ENCODE measurements at regions not wholly inside any gene's neighbourhood (a gene's known extent, or its start where the extent isn't known, plus 50 kb on each side); places are given as distances from the start of the nearest gene placed in this dataset.

DNA sequence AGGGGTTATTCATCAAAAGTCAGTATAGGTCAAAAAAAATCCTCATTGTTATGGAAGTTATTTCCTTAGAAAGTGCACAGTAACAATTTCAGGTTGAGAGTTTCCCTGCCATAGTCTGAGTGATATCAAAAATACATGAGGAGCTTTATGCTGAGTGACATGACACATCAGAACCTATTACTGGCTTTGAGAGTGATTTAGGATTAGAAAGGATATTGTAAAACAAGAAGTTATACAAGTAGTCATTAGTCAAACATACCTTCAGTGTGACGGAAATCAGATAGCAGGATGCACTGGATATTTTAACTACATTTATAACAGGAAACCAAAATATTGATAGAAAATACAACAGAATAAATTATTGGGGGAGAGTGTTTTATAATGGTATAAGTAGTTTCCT, 471.1 kb downstream of the VGLL3 start:
- CTCF ChIA-PET = no interaction called here

DNA sequence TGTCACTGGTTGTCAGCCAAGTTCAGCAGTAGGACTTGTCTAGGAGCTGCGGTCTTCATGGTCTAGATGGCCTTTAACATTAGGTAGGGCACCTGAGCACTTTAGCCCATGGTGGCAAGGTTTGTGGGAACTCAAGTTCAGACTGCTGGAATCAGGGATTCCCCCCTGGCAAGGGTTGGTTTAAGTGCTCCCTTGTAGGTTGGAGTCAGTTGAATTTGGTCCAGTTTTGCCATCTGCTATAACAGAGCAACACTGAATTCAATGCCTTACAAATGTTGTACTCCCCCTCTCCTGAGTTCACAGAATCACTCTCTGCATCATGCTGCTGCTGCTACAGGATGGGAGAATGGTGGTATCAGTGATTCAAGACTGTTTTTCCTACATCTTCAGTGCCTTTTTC, 509.3 kb downstream of the VGLL3 start:
- POLR2A ChIA-PET (ENCODE audit: low non-redundant PET) = no interaction called here

More for the DNA sequence above, 471.1 kb downstream of the VGLL3 start:
- POLR2A ChIA-PET (ENCODE audit: low non-redundant PET) = no interaction called here
- DNase-seq (ENCODE audit: low spot score) = no peak
- TF ChIP-seq, protein P1, sequence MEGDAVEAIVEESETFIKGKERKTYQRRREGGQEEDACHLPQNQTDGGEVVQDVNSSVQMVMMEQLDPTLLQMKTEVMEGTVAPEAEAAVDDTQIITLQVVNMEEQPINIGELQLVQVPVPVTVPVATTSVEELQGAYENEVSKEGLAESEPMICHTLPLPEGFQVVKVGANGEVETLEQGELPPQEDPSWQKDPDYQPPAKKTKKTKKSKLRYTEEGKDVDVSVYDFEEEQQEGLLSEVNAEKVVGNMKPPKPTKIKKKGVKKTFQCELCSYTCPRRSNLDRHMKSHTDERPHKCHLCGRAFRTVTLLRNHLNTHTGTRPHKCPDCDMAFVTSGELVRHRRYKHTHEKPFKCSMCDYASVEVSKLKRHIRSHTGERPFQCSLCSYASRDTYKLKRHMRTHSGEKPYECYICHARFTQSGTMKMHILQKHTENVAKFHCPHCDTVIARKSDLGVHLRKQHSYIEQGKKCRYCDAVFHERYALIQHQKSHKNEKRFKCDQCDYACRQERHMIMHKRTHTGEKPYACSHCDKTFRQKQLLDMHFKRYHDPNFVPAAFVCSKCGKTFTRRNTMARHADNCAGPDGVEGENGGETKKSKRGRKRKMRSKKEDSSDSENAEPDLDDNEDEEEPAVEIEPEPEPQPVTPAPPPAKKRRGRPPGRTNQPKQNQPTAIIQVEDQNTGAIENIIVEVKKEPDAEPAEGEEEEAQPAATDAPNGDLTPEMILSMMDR (conservative IDR thresholded peaks at IDR 0.05; ENCODE audit: low read depth) = no peak
- H3K27ac ChIP-seq = no peak overlapping the region

DNA sequence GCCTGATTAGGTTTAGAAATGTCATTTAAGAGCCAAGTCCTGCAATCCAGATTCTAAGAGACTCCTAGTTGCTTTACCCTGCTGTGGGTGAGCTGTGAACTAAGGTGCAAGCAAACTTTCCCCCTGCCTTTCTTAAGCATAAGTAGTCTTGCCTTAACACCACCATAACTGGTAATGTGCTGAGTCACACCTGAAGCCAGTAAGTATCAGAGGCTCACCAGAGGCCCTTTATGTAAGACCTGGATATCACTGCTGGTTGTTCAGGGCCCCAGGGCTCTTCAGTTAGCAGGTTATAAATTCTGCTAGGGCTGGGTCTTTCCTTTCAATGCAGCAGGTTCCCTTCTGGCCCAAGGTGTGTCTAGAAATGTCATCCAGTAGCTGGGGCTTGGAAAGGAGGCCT, 509.9 kb downstream of the VGLL3 start:
- TF ChIP-seq, protein P1 (conservative IDR thresholded peaks at IDR 0.05; ENCODE audit: low read depth) = no peak
- ChIA-PET POLR2A (ENCODE audit: low non-redundant PET) (no interaction called here), CTCF (no interaction called here)
- no peak overlapping the region for H3K27ac ChIP-seq
- DNase-seq (ENCODE audit: low spot score) = no peak

More for the DNA sequence above, 509.3 kb downstream of the VGLL3 start:
- DNase-seq (ENCODE audit: low spot score) = no peak
- TF ChIP-seq, protein P1 (conservative IDR thresholded peaks at IDR 0.05; ENCODE audit: low read depth) = no peak
- CTCF ChIA-PET = no interaction called here
- H3K27ac ChIP-seq = no peak overlapping the region

DNA sequence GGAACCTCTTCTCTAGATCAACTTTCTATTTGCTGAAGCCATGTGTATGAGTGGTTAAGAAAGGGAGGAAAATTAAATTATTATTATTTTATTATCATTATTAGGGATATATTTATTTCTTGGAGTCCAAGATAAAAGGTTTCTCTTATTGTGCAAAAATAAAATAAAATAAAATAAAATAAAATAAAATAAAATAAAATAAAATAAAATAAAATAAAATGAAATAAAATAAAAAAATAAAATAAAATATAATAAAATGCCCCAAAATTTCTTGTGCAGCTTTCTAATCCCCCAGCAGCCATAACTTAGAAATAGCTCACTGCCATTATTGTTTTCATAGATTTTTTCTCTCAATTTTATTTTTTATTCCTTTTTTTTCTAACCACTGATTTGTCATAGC, 526.8 kb downstream of the VGLL3 start:
- CTCF ChIA-PET = no interaction called here
- TF ChIP-seq, protein P1 (conservative IDR thresholded peaks at IDR 0.05; ENCODE audit: low read depth) = no peak
- POLR2A ChIA-PET (ENCODE audit: low non-redundant PET) = no interaction called here
- H3K27ac ChIP-seq = no peak overlapping the region
- DNase-seq (ENCODE audit: low spot score) = no peak

DNA sequence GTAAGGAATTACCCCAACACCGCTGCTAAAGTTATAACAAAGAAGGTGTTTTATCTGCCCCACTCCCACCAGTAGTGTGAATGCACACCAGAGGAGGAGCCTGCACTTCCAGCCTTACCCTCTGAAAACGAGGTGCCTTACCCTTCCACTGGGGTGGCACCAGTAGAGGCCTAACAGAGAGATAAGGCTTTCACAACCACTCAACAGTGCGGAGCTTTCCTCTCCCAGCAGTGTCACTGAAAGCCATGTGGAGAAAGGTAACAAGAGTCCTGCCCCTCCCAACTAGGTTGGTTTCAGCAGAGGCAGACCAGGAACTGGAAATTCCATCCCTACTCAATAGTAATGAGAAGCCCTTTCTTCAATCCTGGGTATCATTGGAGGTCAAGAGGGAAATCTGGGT, 539.2 kb downstream of the VGLL3 start:
- no peak overlapping the region for H3K27ac ChIP-seq
- ChIA-PET CTCF (no interaction called here), POLR2A (ENCODE audit: low non-redundant PET) (no interaction called here)
- no peak for DNase-seq (ENCODE audit: low spot score)
- TF ChIP-seq, protein P1 (conservative IDR thresholded peaks at IDR 0.05; ENCODE audit: low read depth) = no peak

DNA sequence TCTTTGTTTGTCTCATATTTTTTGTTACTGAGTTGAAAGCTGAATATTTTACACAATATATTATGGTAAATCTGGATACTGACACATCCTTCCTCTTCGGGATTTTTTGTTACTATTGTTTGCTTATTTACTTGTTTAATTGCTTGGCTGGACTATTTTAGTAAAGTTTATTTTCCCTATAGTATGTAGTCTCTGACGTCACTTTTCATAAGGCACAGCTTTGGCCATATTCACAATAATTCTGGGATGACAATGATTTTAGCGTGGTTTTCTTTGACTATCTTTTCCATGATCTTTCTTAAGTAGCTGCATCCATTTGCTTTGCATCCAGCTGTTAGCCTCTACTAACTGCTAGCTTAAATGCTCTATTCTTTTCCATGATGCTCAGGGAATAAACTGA, 552.4 kb downstream of the VGLL3 start:
- POLR2A ChIA-PET (ENCODE audit: low non-redundant PET) = no interaction called here
- no peak for DNase-seq (ENCODE audit: low spot score)
- CTCF ChIA-PET = no interaction called here
- TF ChIP-seq, protein P1 (conservative IDR thresholded peaks at IDR 0.05; ENCODE audit: low read depth) = no peak
- H3K27ac ChIP-seq = no peak overlapping the region

DNA sequence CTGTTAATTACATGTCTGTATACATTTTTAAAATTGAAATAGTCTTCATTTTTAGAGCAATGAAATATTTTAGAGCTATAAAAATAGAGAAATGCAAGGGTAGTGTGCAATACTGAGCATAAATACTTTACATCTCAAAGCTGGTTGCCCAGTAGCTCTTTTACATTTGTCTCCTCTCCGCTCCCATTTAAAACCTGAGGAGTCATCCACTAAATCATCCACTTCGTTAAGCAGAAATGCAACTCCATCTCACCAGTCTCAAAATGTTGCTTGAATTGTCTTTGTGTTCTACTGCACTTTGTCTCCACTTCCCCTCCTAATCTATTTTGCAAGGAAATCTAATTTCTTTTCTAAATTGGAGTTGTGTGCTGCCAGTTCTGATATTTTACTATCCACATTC, 563.6 kb downstream of the VGLL3 start:
- CTCF ChIA-PET = no interaction called here
- POLR2A ChIA-PET (ENCODE audit: low non-redundant PET) = no interaction called here
- TF ChIP-seq, protein P1 (conservative IDR thresholded peaks at IDR 0.05; ENCODE audit: low read depth) = no peak
- no peak for DNase-seq (ENCODE audit: low spot score)
- no peak overlapping the region for H3K27ac ChIP-seq

All from RWPE1 (cell line).